Hindlimb muscle (tissue), 1 donor: ENCODE measurements at regions not wholly inside any gene's neighbourhood (a gene's known extent, or its start where the extent isn't known, plus 50 kb on each side); places are given as distances from the start of the nearest gene placed in this dataset.
"Not testable (repeated sequence)": the region's sequence is repeated elsewhere in the genome, so short reads cannot be mapped to it uniquely, and the experiment has no call there.

Source experiments
- DNase-seq: peaks from one replicate; pipeline ENCODE4 v3.0.0-alpha.2; 2013

- no peak for DNase-seq
Observed at GRCh38 chr4:16450724-16451123, 224.5 kb upstream of the TAPT1 start.

DNA sequence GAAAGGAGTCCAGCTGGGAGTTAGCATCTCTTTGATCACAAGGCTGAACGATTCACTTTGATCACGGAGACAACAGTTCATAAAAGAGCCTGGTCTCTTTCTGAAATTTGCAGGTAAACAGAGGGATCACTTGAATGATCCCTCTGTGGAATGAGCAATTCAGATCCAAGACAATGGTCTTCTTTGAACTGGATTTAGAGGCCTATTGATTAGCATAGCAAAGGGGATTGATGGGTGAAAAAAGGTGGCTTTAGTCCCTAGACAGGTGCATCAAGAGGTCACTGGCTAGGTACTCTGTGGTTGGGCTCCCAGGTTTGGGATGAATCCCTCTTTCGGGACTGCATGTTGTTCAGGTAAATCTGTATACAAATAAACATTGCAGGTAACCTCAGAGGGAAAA is 223.8 kb upstream of the TAPT1 start:
- DNase-seq, result no peak

DNA sequence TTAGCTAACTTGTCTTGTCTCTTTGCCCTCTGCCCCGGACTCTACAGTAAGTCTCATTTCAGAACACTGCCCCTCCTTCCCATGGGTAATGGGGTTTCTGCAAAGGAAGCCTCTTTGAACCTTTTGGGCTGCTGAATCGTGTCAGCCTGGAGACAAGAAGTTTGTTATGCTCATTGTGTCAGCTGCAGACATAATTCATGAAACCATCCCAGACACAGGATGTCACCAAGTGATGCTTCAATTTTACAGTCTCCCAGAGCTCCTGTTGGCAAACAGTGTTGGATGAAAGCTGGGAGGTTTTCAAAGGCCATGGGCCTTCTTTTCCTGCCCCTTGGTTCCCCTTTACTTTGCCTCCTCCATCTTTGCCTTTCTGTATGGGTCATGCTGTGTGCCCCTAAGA is 223.1 kb upstream of the TAPT1 start:
- no peak for DNase-seq

- DNase-seq, result no peak
Observed at GRCh38 chr4:16448241-16448840, 222.1 kb upstream of the TAPT1 start.

- no peak for DNase-seq
Observed at GRCh38 chr4:16443504-16444088, 217.3 kb upstream of the TAPT1 start.

DNA sequence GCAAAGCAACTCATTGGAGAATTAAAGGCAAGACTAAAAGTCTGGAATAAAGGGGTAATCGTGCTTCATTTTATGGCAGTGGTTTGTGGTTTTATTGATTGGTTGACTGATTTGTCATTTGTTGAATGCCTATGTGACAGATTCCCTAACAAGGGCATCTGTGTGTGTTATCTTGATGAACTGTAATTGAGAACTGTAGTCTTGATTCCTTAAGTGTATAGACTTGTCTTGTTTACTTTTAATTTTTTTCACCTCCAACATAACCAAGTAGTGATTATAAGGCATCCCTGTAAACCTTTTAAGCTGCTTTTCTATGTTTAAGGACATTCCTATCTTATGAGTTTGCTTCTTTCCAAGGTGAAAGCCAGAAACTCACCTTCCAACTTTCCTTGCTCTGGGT is 216.0 kb upstream of the TAPT1 start:
- DNase-seq, result no peak

- peak; percentile 79 for DNase-seq
Observed at GRCh38 chr4:16439768-16440167, 213.5 kb upstream of the TAPT1 start.

GRCh38 chr4:16438986-16439385 is 212.7 kb upstream of the TAPT1 start:
- no peak for DNase-seq

DNA sequence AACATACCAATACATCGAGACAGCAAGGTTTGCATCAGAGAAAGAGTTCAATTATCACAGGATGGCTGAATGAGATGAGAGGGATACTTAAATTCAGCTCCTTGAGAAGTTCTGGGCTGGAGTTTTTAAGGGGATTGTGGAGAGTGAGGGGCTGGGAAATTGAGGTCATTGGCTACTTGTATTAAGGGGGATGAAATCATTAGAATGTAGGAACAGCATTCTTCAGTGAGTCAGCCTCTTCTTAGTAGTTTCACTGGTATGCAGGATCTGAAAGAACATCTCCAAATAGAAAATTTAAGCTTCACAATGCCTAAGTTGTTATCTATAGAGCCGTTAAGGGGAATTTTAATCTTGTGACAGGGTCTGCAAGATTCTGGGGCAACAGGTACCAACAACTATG is 211.6 kb upstream of the TAPT1 start:
- DNase-seq, result no peak

- DNase-seq, result no peak
Observed at GRCh38 chr4:16431866-16432265, 205.6 kb upstream of the TAPT1 start.

- DNase-seq, result peak; percentile 31
Observed at GRCh38 chr4:16418814-16419213, 192.5 kb upstream of the TAPT1 start.

DNA sequence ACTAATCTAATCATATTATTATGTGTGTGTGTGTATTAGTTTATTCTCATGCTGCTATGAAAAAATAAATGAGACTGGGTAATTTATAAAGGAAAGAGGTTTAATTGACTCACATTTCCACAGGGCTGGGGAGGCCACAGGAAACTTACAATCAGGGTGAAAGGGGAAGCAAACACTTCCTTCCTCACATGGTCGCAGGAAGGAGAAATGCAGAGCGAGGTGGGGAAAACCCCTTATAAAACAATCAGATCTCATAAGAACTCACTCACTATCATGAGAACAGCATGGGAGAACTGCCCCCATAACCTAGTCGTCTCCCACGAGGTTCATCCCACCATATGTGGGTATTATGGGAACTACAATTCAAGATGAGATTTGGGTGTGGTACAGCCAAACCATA is 190.9 kb upstream of the TAPT1 start:
- no peak for DNase-seq

GRCh38 chr4:16416601-16417000 is 190.3 kb upstream of the TAPT1 start:
- DNase-seq, result no peak

- no peak for DNase-seq
Observed at GRCh38 chr4:16415751-16416150, 189.5 kb upstream of the TAPT1 start.

DNA sequence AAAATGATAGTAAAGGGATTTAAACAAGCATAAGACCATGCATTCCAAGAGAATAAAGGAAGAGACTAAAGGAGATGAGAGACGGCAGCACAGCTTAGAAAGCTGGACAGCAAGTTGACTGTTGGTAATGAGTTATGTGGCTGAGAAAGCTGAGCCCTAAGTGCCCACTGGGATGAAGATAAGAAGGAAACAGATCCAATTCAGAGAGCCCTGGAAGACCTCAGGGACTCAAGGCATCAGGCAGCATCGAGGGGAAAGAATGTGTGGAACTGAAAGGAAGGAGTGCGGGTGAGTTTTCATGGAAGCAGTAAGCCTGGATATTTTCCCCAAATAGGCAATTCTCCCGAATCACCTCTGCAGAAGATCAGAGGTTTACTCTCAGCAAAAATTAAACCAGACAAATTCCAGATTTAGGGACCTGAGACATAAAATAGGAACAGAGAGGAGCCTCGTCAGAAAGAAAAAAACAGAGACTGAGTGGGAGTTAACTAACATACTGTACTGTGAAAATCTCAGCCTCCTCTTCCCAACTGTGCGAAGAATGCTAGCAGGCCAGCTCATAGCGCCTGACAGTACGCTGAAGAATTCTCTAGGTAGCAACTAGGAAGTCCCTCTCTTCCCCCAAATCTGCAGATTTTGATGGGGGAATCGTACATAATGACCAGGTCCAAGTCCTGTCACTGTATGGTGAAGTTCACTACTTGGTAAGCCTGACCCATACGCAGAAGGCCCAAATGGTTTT is 187.7 kb upstream of the TAPT1 start:
- no peak for DNase-seq

- no peak for DNase-seq
Observed at GRCh38 chr4:16411501-16412085, 185.3 kb upstream of the TAPT1 start.

GRCh38 chr4:16393216-16393615 is 166.9 kb upstream of the TAPT1 start:
- DNase-seq, result not testable (repeated sequence)

- DNase-seq, result no peak
Observed at GRCh38 chr4:16391196-16391595, 164.9 kb upstream of the TAPT1 start.

GRCh38 chr4:16387448-16387847 is 161.2 kb upstream of the TAPT1 start:
- DNase-seq, result no peak

- peak; percentile 35 for DNase-seq
Observed at GRCh38 chr4:16386711-16387320, 160.5 kb upstream of the TAPT1 start.

DNA sequence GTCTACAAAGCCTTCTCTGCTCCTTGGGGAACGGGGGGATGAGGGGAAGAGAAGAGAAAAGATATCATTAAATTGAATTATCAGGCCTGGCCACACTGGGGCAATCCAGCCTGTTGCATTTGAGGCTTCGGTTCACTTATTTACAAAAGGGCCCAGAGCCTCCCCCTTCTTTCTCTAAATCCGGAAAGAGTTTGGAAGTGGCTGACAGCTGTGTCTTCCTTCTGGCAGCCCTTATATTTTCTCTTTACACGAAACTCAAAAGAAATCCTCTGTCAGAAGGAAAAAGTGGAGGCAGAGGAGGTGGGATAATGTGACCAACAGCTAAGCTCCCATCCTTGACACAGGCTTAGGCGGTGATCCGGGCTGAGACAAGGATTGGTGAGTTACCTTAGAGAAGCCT is 158.3 kb upstream of the TAPT1 start:
- DNase-seq, result peak; percentile 54

DNA sequence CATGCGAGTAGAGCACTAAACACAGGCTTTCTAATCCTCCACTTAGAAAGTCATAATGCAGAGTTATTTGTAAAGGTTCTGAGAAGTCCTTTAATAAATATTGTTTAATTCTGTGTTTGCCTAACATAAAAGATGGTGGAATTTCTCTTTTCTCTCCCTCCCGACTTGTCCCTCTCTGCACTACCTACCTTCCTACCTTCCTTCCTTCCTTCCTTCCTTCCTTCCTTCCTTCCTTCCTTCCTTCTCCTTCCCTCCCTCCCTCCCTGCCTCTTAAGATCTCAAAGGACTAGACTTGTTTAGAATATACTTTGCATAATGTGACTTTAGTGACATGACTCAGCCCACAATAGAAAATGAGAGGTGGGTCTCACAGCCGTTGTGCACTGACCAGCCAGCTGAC is 156.3 kb upstream of the TAPT1 start:
- no peak for DNase-seq

DNA sequence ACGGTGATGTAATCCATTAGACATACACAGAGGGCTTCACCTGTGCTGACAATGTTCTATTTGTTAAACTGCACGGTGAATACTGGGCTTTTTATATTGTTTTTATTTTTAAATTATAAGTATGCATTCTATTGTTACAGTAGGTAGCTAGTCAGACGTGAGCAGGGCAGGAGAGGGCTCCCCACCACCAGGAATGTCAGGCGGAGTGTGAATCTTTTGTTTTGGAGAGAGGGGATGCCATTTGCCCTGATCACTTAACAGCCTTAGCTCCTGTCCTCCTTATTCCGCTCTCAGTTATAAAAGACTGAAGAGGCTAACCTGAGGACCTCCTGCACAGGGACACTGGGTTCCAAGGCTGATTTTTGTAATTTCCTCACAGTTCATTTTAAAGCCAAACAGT is 151.6 kb upstream of the TAPT1 start:
- DNase-seq, result no peak
